SH-SY5Y (cell line): ENCODE measurements at regions not wholly inside any gene's neighbourhood (a gene's known extent, or its start where the extent isn't known, plus 50 kb on each side); places are given as distances from the start of the nearest gene placed in this dataset.

Experiments
- GATA2 ChIP-seq: IDR thresholded peaks from 2 replicates; pipeline ENCODE4 v1.6.1; 2011; ENCODE audit warnings: mild to moderate bottlenecking, low read depth, low read length
- GATA3 ChIP-seq: IDR thresholded peaks from 2 replicates; pipeline ENCODE4 v1.6.1; 2011; ENCODE audit warnings: low read depth, mild to moderate bottlenecking, low read length, moderate library complexity

GRCh38 chr6:134795691-134796090 lies 154.2 kb downstream of the ALDH8A1 start:
- TF ChIP-seq GATA2: no peak
- no peak for TF ChIP-seq GATA3
